GM19043 (cell line): ENCODE measurements at regions not wholly inside any gene's neighbourhood (a gene's known extent, or its start where the extent isn't known, plus 50 kb on each side); places are given as distances from the start of the nearest gene placed in this dataset.
"Not testable (repeated sequence)": the region's sequence is repeated elsewhere in the genome, so short reads cannot be mapped to it uniquely, and the experiment has no call there.

Source experiments
- ATAC-seq: cut with Tn5 transposase; IDR thresholded peaks from one replicate; pipeline ENCODE4 v1.9.1; 2021; ENCODE audit warnings: low read depth; ENCODE audit not compliant: unreplicated experiment

GRCh38 chr2:34294961-34295360 lies 695.9 kb upstream of the FAM98A start:
- no peak for ATAC-seq

GRCh38 chr2:34291076-34291475 lies 692.0 kb upstream of the FAM98A start:
- ATAC-seq = no peak

GRCh38 chr2:34288016-34288415 lies 688.9 kb upstream of the FAM98A start:
- no peak for ATAC-seq

GRCh38 chr2:34280606-34281005 lies 681.5 kb upstream of the FAM98A start:
- no peak for ATAC-seq

- no peak for ATAC-seq
These were observed 668.0 kb upstream of the FAM98A start for GRCh38 chr2:34266908-34267697.

- no peak for ATAC-seq
These were observed 662.6 kb upstream of the FAM98A start for GRCh38 chr2:34261701-34262100.

- ATAC-seq = no peak
These were observed 655.3 kb upstream of the FAM98A start for GRCh38 chr2:34254272-34254878.

- no peak for ATAC-seq
These were observed 653.0 kb upstream of the FAM98A start for GRCh38 chr2:34252111-34252510.

GRCh38 chr2:34251578-34251977 lies 652.5 kb upstream of the FAM98A start:
- ATAC-seq = no peak

- ATAC-seq = no peak
These were observed 645.1 kb upstream of the FAM98A start for GRCh38 chr2:34244195-34244594.

- ATAC-seq = no peak
These were observed 643.6 kb upstream of the FAM98A start for GRCh38 chr2:34242763-34243123.

GRCh38 chr2:34241905-34242762 lies 643.0 kb upstream of the FAM98A start:
- ATAC-seq = no peak

GRCh38 chr2:34239511-34239910 lies 640.4 kb upstream of the FAM98A start:
- ATAC-seq = no peak

- no peak for ATAC-seq
These were observed 635.7 kb upstream of the FAM98A start for GRCh38 chr2:34234823-34235222.

- ATAC-seq = no peak
These were observed 630.9 kb upstream of the FAM98A start for GRCh38 chr2:34229998-34230397.

GRCh38 chr2:34215174-34215573 lies 616.1 kb upstream of the FAM98A start:
- no peak for ATAC-seq

GRCh38 chr2:34210382-34210781 lies 611.3 kb upstream of the FAM98A start:
- not testable (repeated sequence) for ATAC-seq

- no peak for ATAC-seq
These were observed 605.5 kb upstream of the FAM98A start for GRCh38 chr2:34204560-34204959.

- ATAC-seq = no peak
These were observed 602.0 kb upstream of the FAM98A start for GRCh38 chr2:34201099-34201498.

- no peak for ATAC-seq
These were observed 600.9 kb upstream of the FAM98A start for GRCh38 chr2:34199971-34200370.

- no peak for ATAC-seq
These were observed 594.1 kb upstream of the FAM98A start for GRCh38 chr2:34193164-34193563.
